Right lobe of liver (tissue), 6 donors: ENCODE measurements at regions not wholly inside any gene's neighbourhood (a gene's known extent, or its start where the extent isn't known, plus 50 kb on each side); places are given as distances from the start of the nearest gene placed in this dataset.

Experiments
- ATAC-seq, 4 donors: fragments of 200-7000 bp; cut with Tn5 transposase; one replicate each; pipeline ENCODE4 v1.9.1; 2020; ENCODE audit warnings: mild to moderate bottlenecking in 4 of 4, moderate library complexity in 4 of 4
- DNase-seq, 3 donors: peaks; one replicate each; pipeline ENCODE4 v3.0.0-alpha.2; 2020
- H3K27ac ChIP-seq, 3 donors: fragments of 200-600 bp; one replicate each; pipeline ENCODE4 v1.8.0; 2022
- H3K27me3 ChIP-seq, 2 donors: fragments of 200-600 bp; one replicate each; pipeline ENCODE4 v1.8.0; 2022
- H3K36me3 ChIP-seq, 4 donors: fragments of 200-600 bp; sonication (generic) in 1 of 4; one replicate each; pipeline versions ENCODE4 v1.5.1 to v1.8.0; 2017 to 2022; ENCODE audit warnings: control low read depth in 1 of 4
- H3K4me1 ChIP-seq, 4 donors: fragments of 200-600 bp; sonication (generic) in 1 of 4; one replicate each; pipeline versions ENCODE4 v1.5.1 to v1.8.0; 2017 to 2022; ENCODE audit warnings: control low read depth in 1 of 4
- H3K4me3 ChIP-seq, 3 donors: fragments of 200-600 bp; one replicate each; pipeline ENCODE4 v1.8.0; 2022
- H3K9me3 ChIP-seq, 4 donors: fragments of 200-600 bp; sonication (generic) in 1 of 4; one replicate each; pipeline versions ENCODE4 v1.5.1 to v1.8.0; 2017 to 2022; ENCODE audit warnings: control low read depth in 1 of 4
- POLR2A ChIP-seq: fragments of 450-650 bp; IDR thresholded peaks from one replicate; pipeline ENCODE4 v1.6.1; 2017; ENCODE audit warnings: antibody characterized with exemption, mild to moderate bottlenecking
- WGBS: methylation state at CpG from one replicate; pipeline ENCODE4 v1.1.6; 2018; ENCODE audit warnings: low coverage, low lambda C conversion rate; ENCODE audit not compliant: insufficient coverage; ENCODE audit errors: missing lambda C conversion rate; 5-methylcytosine and 5-hydroxymethylcytosine counted together
- intact Hi-C, 2 donors: fragments of 100-400 bp; cut with DNase I; formaldehyde crosslinking; loops; one replicate each; pipeline versions ENCODE4 v1.11.2 to v1.14.1; 2022
- TF ChIP-seq, protein P1 (sequence below), 4 donors: fragments of 200-600 bp in 3 of 4; fragments of 450-650 bp in 1 of 4; IDR thresholded peaks; one replicate each; pipeline versions ENCODE4 v1.5.1 to v1.8.0; 2016 to 2022; ENCODE audit warnings: antibody characterized with exemption in 4 of 4, mild to moderate bottlenecking in 2 of 4
- donor health status: DM: no; HTN: yes; CAD: no.
- donor health status: DM: no; HTN: no; CAD: no.
- donor health status: DM: no; HTN: no; CAD: no.
- donor health status: DM: no; HTN: yes; CAD: no.
- donor health status: DM: no; HTN: yes; CAD: no.

DNA sequence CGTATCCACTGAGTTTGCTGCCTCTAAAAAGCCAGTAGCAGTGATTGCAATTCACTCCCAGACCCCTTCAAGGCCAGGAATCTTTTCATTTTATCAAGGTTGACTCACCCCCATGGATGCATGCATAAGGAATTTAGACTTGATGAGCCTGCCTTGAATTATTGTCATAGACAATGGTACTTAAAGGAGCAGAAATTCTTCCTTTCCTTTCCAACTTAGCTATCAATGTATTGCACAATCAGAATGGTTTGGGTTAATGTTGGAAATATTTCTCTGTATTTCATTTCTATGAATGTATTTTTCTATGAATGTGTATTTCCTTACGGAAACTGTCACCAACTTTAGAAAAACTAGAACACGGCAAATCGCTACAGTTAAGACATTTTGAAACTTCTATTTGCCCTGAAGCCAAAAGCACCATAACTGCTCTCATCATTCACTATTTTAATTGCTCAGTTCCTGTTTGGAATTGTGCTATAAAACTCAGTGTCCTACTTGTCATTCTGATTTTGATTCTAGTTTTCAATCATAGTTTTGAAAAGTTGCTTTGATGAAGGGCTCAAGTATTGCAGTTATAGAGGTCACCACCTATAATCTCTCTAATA lies 355.7 kb upstream of the AKR1E2 start:
- no peak overlapping the region for H3K27ac ChIP-seq
- H3K4me1 ChIP-seq, result no peaks in the 10 kb centered on the region
- no peaks in the 10 kb centered on the region for H3K9me3 ChIP-seq
- TF ChIP-seq, protein P1, sequence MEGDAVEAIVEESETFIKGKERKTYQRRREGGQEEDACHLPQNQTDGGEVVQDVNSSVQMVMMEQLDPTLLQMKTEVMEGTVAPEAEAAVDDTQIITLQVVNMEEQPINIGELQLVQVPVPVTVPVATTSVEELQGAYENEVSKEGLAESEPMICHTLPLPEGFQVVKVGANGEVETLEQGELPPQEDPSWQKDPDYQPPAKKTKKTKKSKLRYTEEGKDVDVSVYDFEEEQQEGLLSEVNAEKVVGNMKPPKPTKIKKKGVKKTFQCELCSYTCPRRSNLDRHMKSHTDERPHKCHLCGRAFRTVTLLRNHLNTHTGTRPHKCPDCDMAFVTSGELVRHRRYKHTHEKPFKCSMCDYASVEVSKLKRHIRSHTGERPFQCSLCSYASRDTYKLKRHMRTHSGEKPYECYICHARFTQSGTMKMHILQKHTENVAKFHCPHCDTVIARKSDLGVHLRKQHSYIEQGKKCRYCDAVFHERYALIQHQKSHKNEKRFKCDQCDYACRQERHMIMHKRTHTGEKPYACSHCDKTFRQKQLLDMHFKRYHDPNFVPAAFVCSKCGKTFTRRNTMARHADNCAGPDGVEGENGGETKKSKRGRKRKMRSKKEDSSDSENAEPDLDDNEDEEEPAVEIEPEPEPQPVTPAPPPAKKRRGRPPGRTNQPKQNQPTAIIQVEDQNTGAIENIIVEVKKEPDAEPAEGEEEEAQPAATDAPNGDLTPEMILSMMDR (IDR thresholded peaks at IDR 0.05), result no peak
- TF ChIP-seq POLR2A, result no peak
- H3K4me3 ChIP-seq, result no peak overlapping the region
- H3K27me3 ChIP-seq, result no peaks in the 10 kb centered on the region
- WGBS, result 58% methylated on average over 4 of the region's 4 CpGs
- no peak for DNase-seq
- intact Hi-C loops, result no loop called here
- no peaks in the 10 kb centered on the region for H3K36me3 ChIP-seq
- ATAC-seq, result no peak

DNA sequence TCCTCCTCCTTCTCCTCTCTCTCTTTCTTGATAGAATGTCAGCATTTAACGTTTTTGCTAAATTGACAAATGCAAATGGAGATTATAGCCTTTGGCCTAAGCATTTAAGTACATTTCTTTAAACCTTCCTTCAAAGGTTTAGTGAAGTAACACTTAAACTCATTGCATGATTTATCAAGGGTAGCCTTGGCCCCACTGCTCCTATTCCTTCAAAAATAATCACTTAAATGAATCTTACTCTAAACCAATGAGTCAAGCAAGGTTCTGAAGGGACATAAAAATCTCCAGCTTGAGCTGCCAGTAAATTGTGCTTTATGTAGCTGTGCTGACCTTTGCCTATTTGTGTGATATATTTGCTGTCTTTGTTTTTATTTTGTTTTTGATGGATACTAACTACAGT lies 358.5 kb upstream of the AKR1E2 start:
- H3K4me3 ChIP-seq, result no peak overlapping the region
- 27% methylated on average over 1 of the region's 1 CpG for WGBS
- DNase-seq (no peak), ATAC-seq (no peak)
- no peaks in the 10 kb centered on the region for H3K9me3 ChIP-seq
- H3K27me3 ChIP-seq, result no peaks in the 10 kb centered on the region
- no peaks in the 10 kb centered on the region for H3K4me1 ChIP-seq
- H3K36me3 ChIP-seq, result no peaks in the 10 kb centered on the region
- no peak overlapping the region for H3K27ac ChIP-seq
- TF ChIP-seq POLR2A, result no peak
- TF ChIP-seq, protein P1 (IDR thresholded peaks at IDR 0.05), result no peak
- intact Hi-C loops, result no loop called here

DNA sequence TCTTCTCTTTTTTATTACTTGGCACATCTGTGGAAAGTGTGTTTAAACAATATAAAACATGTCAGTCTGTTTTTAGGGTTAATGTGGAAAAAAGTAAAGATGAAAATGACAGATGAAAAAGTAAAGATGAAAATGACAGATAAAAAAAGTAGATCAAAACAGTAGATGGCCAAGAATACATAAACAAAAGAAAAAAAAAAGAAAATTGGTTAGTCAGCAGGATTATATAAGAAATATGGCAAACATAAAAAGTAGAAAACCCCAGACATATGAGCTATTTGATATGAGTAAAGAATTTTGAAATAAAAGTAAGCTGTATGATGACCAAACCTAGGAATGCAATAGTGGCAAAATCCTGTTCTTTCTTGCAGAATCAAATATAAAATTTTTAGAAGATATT lies 365.7 kb upstream of the AKR1E2 start:
- Histone ChIP-seq H3K4me1 (no peaks in the 10 kb centered on the region), H3K4me3 (no peak overlapping the region), H3K9me3 (no peaks in the 10 kb centered on the region), H3K36me3 (no peaks in the 10 kb centered on the region), H3K27me3 (no peaks in the 10 kb centered on the region), H3K27ac (no peak overlapping the region)
- no peak for ATAC-seq
- DNase-seq, result no peak
- intact Hi-C loops, result no loop called here
- no peak for TF ChIP-seq POLR2A
- TF ChIP-seq, protein P1 (IDR thresholded peaks at IDR 0.05), result no peak

DNA sequence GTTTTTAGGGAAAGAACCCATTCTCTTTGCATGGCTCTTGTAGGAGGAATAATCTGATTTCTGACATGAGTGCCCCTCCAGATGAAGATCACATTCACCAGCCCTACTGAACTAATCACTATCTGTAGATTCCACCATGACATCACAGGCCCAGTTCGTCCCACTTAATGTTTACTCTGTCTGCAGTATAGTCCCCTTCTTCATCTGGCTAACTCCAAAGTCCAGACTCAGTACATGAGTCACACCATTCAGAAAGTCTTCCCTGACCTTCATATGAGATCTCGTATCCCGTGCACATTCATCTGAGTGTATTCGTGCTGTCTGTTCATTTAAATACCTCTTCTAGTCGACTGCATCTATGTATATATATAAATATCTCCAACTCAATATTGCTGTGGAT lies 366.5 kb upstream of the AKR1E2 start:
- WGBS, result 33% methylated on average over 5 of the region's 5 CpGs
- ATAC-seq, result peak in 1 of 4 donors; percentile 83

More for the DNA sequence above, 366.5 kb upstream of the AKR1E2 start:
- DNase-seq, result no peak
- Histone ChIP-seq H3K9me3 (no peaks in the 10 kb centered on the region), H3K4me1 (no peaks in the 10 kb centered on the region), H3K27ac (no peak overlapping the region), H3K36me3 (no peaks in the 10 kb centered on the region), H3K27me3 (no peaks in the 10 kb centered on the region), H3K4me3 (no peak overlapping the region)
- no peak for TF ChIP-seq POLR2A
- TF ChIP-seq, protein P1 (IDR thresholded peaks at IDR 0.05), result no peak
- intact Hi-C loops, result no loop called here
